ENCODE measurements at regions not wholly inside any gene's neighbourhood (a gene's known extent, or its start where the extent isn't known, plus 50 kb on each side); places are given as distances from the start of the nearest gene placed in this dataset.

GRCh38 chr2:118294063-118294462 is 205.8 kb downstream of the INSIG2 start:
- TF ChIP-seq CTCF (IDR thresholded peaks at IDR 0.05 in 4 of 5, conservative IDR thresholded peaks at IDR 0.05 in 1 of 5) (no peak), POLR2A (IDR thresholded peaks at IDR 0.05) (no peak)
